ENCODE measurements at regions not wholly inside any gene's neighbourhood (a gene's known extent, or its start where the extent isn't known, plus 50 kb on each side); places are given as distances from the start of the nearest gene placed in this dataset.
A peak's percentile ranks its signal among the peaks of the same experiment; 100 is the strongest.

- peaks cover 87% of the 10 kb centered on the region for H3K27me3 ChIP-seq (ENCODE audit: insufficient read depth)
- no peaks in the 10 kb centered on the region for H3K36me3 ChIP-seq (replicated peaks in 1 of 2; ENCODE audit: control insufficient read depth in 1 of 2, insufficient read depth in 2 of 2, low read length in 1 of 2)
- TF ChIP-seq RAD21 (IDR thresholded peaks at IDR 0.05; ENCODE audit: low read length), result no peak
- TF ChIP-seq FOSL2 (IDR thresholded peaks at IDR 0.05; ENCODE audit: borderline replicate concordance, low read depth), result no peak
- TF ChIP-seq RCOR1 (IDR thresholded peaks at IDR 0.05; ENCODE audit: low read length), result no peak
- no peak for TF ChIP-seq NRF1 (IDR thresholded peaks at IDR 0.05; ENCODE audit: low read depth, low read length)
- TF ChIP-seq NFIC (IDR thresholded peaks at IDR 0.05; ENCODE audit: borderline replicate concordance), result no peak
- TF ChIP-seq, protein P1, sequence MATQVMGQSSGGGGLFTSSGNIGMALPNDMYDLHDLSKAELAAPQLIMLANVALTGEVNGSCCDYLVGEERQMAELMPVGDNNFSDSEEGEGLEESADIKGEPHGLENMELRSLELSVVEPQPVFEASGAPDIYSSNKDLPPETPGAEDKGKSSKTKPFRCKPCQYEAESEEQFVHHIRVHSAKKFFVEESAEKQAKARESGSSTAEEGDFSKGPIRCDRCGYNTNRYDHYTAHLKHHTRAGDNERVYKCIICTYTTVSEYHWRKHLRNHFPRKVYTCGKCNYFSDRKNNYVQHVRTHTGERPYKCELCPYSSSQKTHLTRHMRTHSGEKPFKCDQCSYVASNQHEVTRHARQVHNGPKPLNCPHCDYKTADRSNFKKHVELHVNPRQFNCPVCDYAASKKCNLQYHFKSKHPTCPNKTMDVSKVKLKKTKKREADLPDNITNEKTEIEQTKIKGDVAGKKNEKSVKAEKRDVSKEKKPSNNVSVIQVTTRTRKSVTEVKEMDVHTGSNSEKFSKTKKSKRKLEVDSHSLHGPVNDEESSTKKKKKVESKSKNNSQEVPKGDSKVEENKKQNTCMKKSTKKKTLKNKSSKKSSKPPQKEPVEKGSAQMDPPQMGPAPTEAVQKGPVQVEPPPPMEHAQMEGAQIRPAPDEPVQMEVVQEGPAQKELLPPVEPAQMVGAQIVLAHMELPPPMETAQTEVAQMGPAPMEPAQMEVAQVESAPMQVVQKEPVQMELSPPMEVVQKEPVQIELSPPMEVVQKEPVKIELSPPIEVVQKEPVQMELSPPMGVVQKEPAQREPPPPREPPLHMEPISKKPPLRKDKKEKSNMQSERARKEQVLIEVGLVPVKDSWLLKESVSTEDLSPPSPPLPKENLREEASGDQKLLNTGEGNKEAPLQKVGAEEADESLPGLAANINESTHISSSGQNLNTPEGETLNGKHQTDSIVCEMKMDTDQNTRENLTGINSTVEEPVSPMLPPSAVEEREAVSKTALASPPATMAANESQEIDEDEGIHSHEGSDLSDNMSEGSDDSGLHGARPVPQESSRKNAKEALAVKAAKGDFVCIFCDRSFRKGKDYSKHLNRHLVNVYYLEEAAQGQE (IDR thresholded peaks at IDR 0.05; ENCODE audit: low read depth, low read length), result no peak
- no peak overlapping the region for H3K9ac ChIP-seq
- no peaks in the 10 kb centered on the region for H3K9me2 ChIP-seq
- POLR2A ChIA-PET, result no interaction called here
- H3F3A ChIP-seq (replicated peaks; ENCODE audit: insufficient read depth), result peaks cover 3% of the 10 kb centered on the region
- peak; percentile 44 for DNase-seq
- no peak overlapping the region for H2AFZ ChIP-seq (ENCODE audit: low read depth)
- no peaks in the 10 kb centered on the region for H3K9me3 ChIP-seq
- no peaks in the 10 kb centered on the region for H3K4me1 ChIP-seq (ENCODE audit: control insufficient read depth in 1 of 2, insufficient read depth in 2 of 2, low read depth in 1 of 2, low read length in 1 of 2)
- H3K27ac ChIP-seq (ENCODE audit: low read depth in 2 of 2, low read length in 1 of 2), result no peak overlapping the region
- 24% methylated on average over 21 of the region's 30 CpGs for WGBS (ENCODE audit: low lambda C conversion rate)
- no peaks in the 10 kb centered on the region for H4K20me1 ChIP-seq (ENCODE audit: insufficient read depth)
- no peaks in the 10 kb centered on the region for H3K79me2 ChIP-seq (ENCODE audit: insufficient read depth)
- CTCF ChIA-PET, result interaction anchor here (0.6 to 4.0 kb wide), 5 partner anchors 9 to 134 kb away, joined by 3 to 13 read pairs (median 3); no protein-coding TSS in a partner anchor
- no peak overlapping the region for H3K4me3 ChIP-seq (ENCODE audit: low read depth in 2 of 2, low read length in 1 of 2)
- H3K4me2 ChIP-seq, result no peak overlapping the region
These were observed 66.5 kb downstream of the UNCX start for GRCh38 chr7:1298931-1299885.

- POLR2A ChIA-PET, result no interaction called here
- CTCF ChIA-PET, result interaction anchor here (1.1 to 3.6 kb wide), 4 partner anchors 15 to 132 kb away, joined by 3 to 16 read pairs (median 4); no protein-coding TSS in a partner anchor
- peaks cover 93% of the 10 kb centered on the region for H3K27me3 ChIP-seq (ENCODE audit: insufficient read depth)
- TF ChIP-seq TEAD4 (IDR thresholded peaks at IDR 0.05; ENCODE audit: borderline replicate concordance, insufficient read depth) (no peak), PBX3 (IDR thresholded peaks at IDR 0.05) (no peak), FOXM1 (IDR thresholded peaks at IDR 0.05; ENCODE audit: low read depth) (no peak), YY1 (IDR thresholded peaks at IDR 0.05; ENCODE audit: low read depth) (no peak), EZH2phosphoT487 (IDR thresholded peaks at IDR 0.05; ENCODE audit: borderline replicate concordance, low read depth) (no peak), SMC3 (IDR thresholded peaks at IDR 0.05; ENCODE audit: low read depth, low read length) (no peak), RAD21 (IDR thresholded peaks at IDR 0.05; ENCODE audit: low read length) (no peak), FOSL2 (IDR thresholded peaks at IDR 0.05; ENCODE audit: borderline replicate concordance, low read depth) (no peak), GATA2 (CRISPR knock-in tag; IDR thresholded peaks at IDR 0.05) (no peak), RXRA (IDR thresholded peaks at IDR 0.05; ENCODE audit: borderline replicate concordance, low read depth) (no peak), GABPA (IDR thresholded peaks at IDR 0.05; ENCODE audit: low read depth) (no peak)
- TF ChIP-seq, protein P2, sequence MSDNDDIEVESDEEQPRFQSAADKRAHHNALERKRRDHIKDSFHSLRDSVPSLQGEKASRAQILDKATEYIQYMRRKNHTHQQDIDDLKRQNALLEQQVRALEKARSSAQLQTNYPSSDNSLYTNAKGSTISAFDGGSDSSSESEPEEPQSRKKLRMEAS (IDR thresholded peaks at IDR 0.05; ENCODE audit: low read depth), result no peak
- TF ChIP-seq, protein P3, sequence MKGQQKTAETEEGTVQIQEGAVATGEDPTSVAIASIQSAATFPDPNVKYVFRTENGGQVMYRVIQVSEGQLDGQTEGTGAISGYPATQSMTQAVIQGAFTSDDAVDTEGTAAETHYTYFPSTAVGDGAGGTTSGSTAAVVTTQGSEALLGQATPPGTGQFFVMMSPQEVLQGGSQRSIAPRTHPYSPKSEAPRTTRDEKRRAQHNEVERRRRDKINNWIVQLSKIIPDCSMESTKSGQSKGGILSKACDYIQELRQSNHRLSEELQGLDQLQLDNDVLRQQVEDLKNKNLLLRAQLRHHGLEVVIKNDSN (IDR thresholded peaks at IDR 0.05; ENCODE audit: borderline replicate concordance, low read depth), result no peak
- TF ChIP-seq, protein P4, sequence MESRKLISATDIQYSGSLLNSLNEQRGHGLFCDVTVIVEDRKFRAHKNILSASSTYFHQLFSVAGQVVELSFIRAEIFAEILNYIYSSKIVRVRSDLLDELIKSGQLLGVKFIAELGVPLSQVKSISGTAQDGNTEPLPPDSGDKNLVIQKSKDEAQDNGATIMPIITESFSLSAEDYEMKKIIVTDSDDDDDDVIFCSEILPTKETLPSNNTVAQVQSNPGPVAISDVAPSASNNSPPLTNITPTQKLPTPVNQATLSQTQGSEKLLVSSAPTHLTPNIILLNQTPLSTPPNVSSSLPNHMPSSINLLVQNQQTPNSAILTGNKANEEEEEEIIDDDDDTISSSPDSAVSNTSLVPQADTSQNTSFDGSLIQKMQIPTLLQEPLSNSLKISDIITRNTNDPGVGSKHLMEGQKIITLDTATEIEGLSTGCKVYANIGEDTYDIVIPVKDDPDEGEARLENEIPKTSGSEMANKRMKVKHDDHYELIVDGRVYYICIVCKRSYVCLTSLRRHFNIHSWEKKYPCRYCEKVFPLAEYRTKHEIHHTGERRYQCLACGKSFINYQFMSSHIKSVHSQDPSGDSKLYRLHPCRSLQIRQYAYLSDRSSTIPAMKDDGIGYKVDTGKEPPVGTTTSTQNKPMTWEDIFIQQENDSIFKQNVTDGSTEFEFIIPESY (IDR thresholded peaks at IDR 0.05; ENCODE audit: borderline replicate concordance, low read depth), result no peak
These were observed 67.5 kb downstream of the UNCX start for GRCh38 chr7:1300206-1300605.

More at GRCh38 chr7:1300206-1300605, 67.5 kb downstream of the UNCX start:
- Histone ChIP-seq H3K79me2 (ENCODE audit: insufficient read depth) (no peaks in the 10 kb centered on the region), H3K4me1 (ENCODE audit: control insufficient read depth in 1 of 2, insufficient read depth in 2 of 2, low read depth in 1 of 2, low read length in 1 of 2) (no peaks in the 10 kb centered on the region), H3K9me3 (no peaks in the 10 kb centered on the region), H3K4me3 (ENCODE audit: low read depth in 2 of 2, low read length in 1 of 2) (no peak overlapping the region), H3K9ac (no peak overlapping the region), H3K36me3 (replicated peaks in 1 of 2; ENCODE audit: control insufficient read depth in 1 of 2, insufficient read depth in 2 of 2, low read length in 1 of 2) (no peaks in the 10 kb centered on the region), H3K9me2 (no peaks in the 10 kb centered on the region), H4K20me1 (ENCODE audit: insufficient read depth) (no peaks in the 10 kb centered on the region), H3K27ac (ENCODE audit: low read depth in 2 of 2, low read length in 1 of 2) (no peak overlapping the region), H2AFZ (ENCODE audit: low read depth) (no peak overlapping the region), H3K4me2 (no peak overlapping the region), H3F3A (replicated peaks; ENCODE audit: insufficient read depth) (peaks cover 3% of the 10 kb centered on the region)
- 62% methylated on average over 5 of the region's 8 CpGs for WGBS (ENCODE audit: low lambda C conversion rate)
- DNase-seq, result no peak
